H9 (cell line): ENCODE measurements at regions not wholly inside any gene's neighbourhood (a gene's known extent, or its start where the extent isn't known, plus 50 kb on each side); places are given as distances from the start of the nearest gene placed in this dataset.
A peak's percentile ranks its signal among the peaks of the same experiment; 100 is the strongest.

Source experiments
- DNase-seq: peaks from one replicate; pipeline ENCODE4 v3.0.0-alpha.2; 2017
- H2AFZ ChIP-seq: one replicate; pipeline ENCODE4 v1.6.1; 2013; ENCODE audit warnings: mild to moderate bottlenecking, low read length, control low read depth, moderate library complexity
- H2AK5ac ChIP-seq: 2 replicates; pipeline ENCODE4 v1.6.1; 2013; ENCODE audit warnings: low read length, control low read depth, mixed read lengths; ENCODE audit not compliant: insufficient read length
- H2BK120ac ChIP-seq: one replicate; pipeline ENCODE4 v1.6.1; 2013; ENCODE audit warnings: low read depth, mild to moderate bottlenecking, low read length, control low read depth, inconsistent platforms; ENCODE audit not compliant: poor library complexity, severe bottlenecking
- H2BK12ac ChIP-seq: 2 replicates; pipeline ENCODE4 v1.6.1; 2013; ENCODE audit warnings: low read length, control low read depth, mixed read lengths, low read depth; ENCODE audit not compliant: insufficient read length
- H2BK15ac ChIP-seq: 2 replicates; pipeline ENCODE4 v1.6.1; 2013; ENCODE audit warnings: low read depth, low read length, control low read depth
- H2BK20ac ChIP-seq: one replicate; pipeline ENCODE4 v1.6.1; 2013; ENCODE audit warnings: low read depth, mild to moderate bottlenecking, low read length, control low read depth, inconsistent platforms; ENCODE audit not compliant: poor library complexity, severe bottlenecking
- H2BK5ac ChIP-seq: 2 replicates; pipeline ENCODE4 v1.6.1; 2013; ENCODE audit warnings: low read length, control low read depth, mixed read lengths; ENCODE audit not compliant: insufficient read length
- H3K14ac ChIP-seq: 2 replicates; pipeline ENCODE4 v1.6.1; 2013; ENCODE audit warnings: low read length, control low read depth; ENCODE audit not compliant: insufficient read depth
- H3K18ac ChIP-seq: 2 replicates; pipeline ENCODE4 v1.6.1; 2013; ENCODE audit warnings: low read depth, mild to moderate bottlenecking, mixed read lengths, low read length, control low read depth; ENCODE audit not compliant: insufficient read length
- H3K23ac ChIP-seq: 2 replicates; pipeline ENCODE4 v1.6.1; 2013; ENCODE audit warnings: low read length, control low read depth, mixed read lengths, low read depth; ENCODE audit not compliant: insufficient read length
- H3K23me2 ChIP-seq: 2 replicates; pipeline ENCODE4 v1.6.1; 2013; ENCODE audit warnings: low read depth, mild to moderate bottlenecking, mixed read lengths, low read length, control low read depth; ENCODE audit not compliant: insufficient read length, poor library complexity, severe bottlenecking
- H3K27ac ChIP-seq: 2 replicates; pipeline ENCODE4 v1.5.1; 2013; ENCODE audit warnings: low read length, control low read depth, mixed read lengths, low read depth; ENCODE audit not compliant: insufficient read length
- H3K27me3 ChIP-seq: 2 replicates; pipeline ENCODE4 v1.6.1; 2013; ENCODE audit warnings: low read length, control low read depth, inconsistent platforms; ENCODE audit not compliant: insufficient read depth
- H3K4ac ChIP-seq: 2 replicates; pipeline ENCODE4 v1.6.1; 2013; ENCODE audit warnings: low read depth, mild to moderate bottlenecking, control low read depth, inconsistent platforms, low read length, moderate library complexity
- H3K4me1 ChIP-seq: 2 replicates; pipeline ENCODE4 v1.6.1; 2013; ENCODE audit warnings: low read length, control low read depth, inconsistent platforms; ENCODE audit not compliant: insufficient read depth
- H3K4me2 ChIP-seq: 2 replicates; pipeline ENCODE4 v1.6.1; 2013; ENCODE audit warnings: low read length, control low read depth, mixed read lengths; ENCODE audit not compliant: insufficient read length, insufficient read depth
- H3K56ac ChIP-seq: 2 replicates; pipeline ENCODE4 v1.6.1; 2013; ENCODE audit warnings: low read depth, mild to moderate bottlenecking, mixed read lengths, low read length, control low read depth; ENCODE audit not compliant: insufficient read length
- H3K79me1 ChIP-seq: 2 replicates; pipeline ENCODE4 v1.6.1; 2013; ENCODE audit warnings: low read depth, mild to moderate bottlenecking, moderate library complexity, low read length, control low read depth, inconsistent platforms; ENCODE audit not compliant: insufficient read depth, poor library complexity, severe bottlenecking
- H3K79me2 ChIP-seq: 2 replicates; pipeline ENCODE4 v1.6.1; 2013; ENCODE audit warnings: low read length, control low read depth, inconsistent platforms; ENCODE audit not compliant: insufficient read depth
- H3K9ac ChIP-seq: 2 replicates; pipeline ENCODE4 v1.6.1; 2013; ENCODE audit warnings: low read length, control low read depth, mixed read lengths; ENCODE audit not compliant: insufficient read length; ENCODE audit errors: extremely low read depth
- H3K9me3 ChIP-seq: one replicate; pipeline ENCODE4 v1.6.1; 2013; ENCODE audit warnings: low read depth, low read length, inconsistent platforms; ENCODE audit not compliant: control insufficient read depth
- H3T11ph ChIP-seq: one replicate; pipeline ENCODE4 v1.6.1; 2013; ENCODE audit warnings: mild to moderate bottlenecking, low read length, control low read depth, inconsistent platforms
- H4K20me1 ChIP-seq: one replicate; pipeline ENCODE4 v1.6.1; 2013; ENCODE audit not compliant: control insufficient read depth, insufficient read length, insufficient read depth
- H4K5ac ChIP-seq: 2 replicates; pipeline ENCODE4 v1.6.1; 2013; ENCODE audit warnings: low read depth, mild to moderate bottlenecking, mixed read lengths, low read length, control low read depth; ENCODE audit not compliant: insufficient read length
- H4K8ac ChIP-seq: replicated peaks from 2 replicates; pipeline ENCODE4 v1.6.1; 2013; ENCODE audit warnings: low read length, control low read depth, mixed read lengths, low read depth; ENCODE audit not compliant: insufficient read length
- H4K91ac ChIP-seq: 2 replicates; pipeline ENCODE4 v1.6.1; 2013; ENCODE audit warnings: low read depth, mild to moderate bottlenecking, moderate library complexity, mixed read lengths, low read length, control low read depth; ENCODE audit not compliant: insufficient read length
- H3K27ac Mint-ChIP-seq, 3 experiments: 2 replicates in 2 of 3; 3 replicates in 1 of 3; pipeline ENCODE4 v1.8.0; 2020 to 2021; ENCODE audit warnings: mixed read lengths in 3 of 3, mild to moderate bottlenecking in 1 of 3, moderate library complexity in 1 of 3
- H3K27me3 Mint-ChIP-seq: 2 replicates; pipeline ENCODE4 v1.8.0; 2021; ENCODE audit warnings: low read depth, mild to moderate bottlenecking, moderate library complexity, mixed read lengths
- H3K36me3 Mint-ChIP-seq, 3 experiments: 2 replicates in 2 of 3; 3 replicates in 1 of 3; pipeline ENCODE4 v1.8.0; 2020 to 2021; ENCODE audit warnings: low read depth in 3 of 3, mixed read lengths in 3 of 3; ENCODE audit not compliant: insufficient read depth in 1 of 3
- H3K4me1 Mint-ChIP-seq, 2 experiments: 2 replicates each; pipeline ENCODE4 v1.8.0; 2020; ENCODE audit warnings: mixed read lengths in 2 of 2
- H3K4me3 Mint-ChIP-seq, 2 experiments: 2 replicates in 1 of 2; 3 replicates in 1 of 2; pipeline ENCODE4 v1.8.0; 2020 to 2021; ENCODE audit warnings: mild to moderate bottlenecking in 2 of 2, mixed read lengths in 2 of 2, moderate library complexity in 1 of 2
- H3K9me3 Mint-ChIP-seq, 2 experiments: 2 replicates in 1 of 2; 3 replicates in 1 of 2; pipeline ENCODE4 v1.8.0; 2020; ENCODE audit warnings: mild to moderate bottlenecking in 2 of 2, mixed read lengths in 2 of 2, moderate library complexity in 1 of 2
- WGBS: extraction: QIAGEN DNeasy Blood & Tissue Kit; methylation state at CpG from one replicate; pipeline ENCODE4 v1.1.7; 2013; ENCODE audit warnings: missing lambda C conversion rate, low lambda C conversion rate, mixed read lengths; ENCODE audit not compliant: insufficient read length; ENCODE audit errors: extremely low coverage; 5-methylcytosine and 5-hydroxymethylcytosine counted together
- TF ChIP-seq, protein P1 (sequence below): fragments of 200-600 bp; sonication (generic); conservative IDR thresholded peaks from 3 replicates; pipeline ENCODE4 v1.8.0; 2021; ENCODE audit warnings: antibody characterized with exemption, mild to moderate bottlenecking

DNA sequence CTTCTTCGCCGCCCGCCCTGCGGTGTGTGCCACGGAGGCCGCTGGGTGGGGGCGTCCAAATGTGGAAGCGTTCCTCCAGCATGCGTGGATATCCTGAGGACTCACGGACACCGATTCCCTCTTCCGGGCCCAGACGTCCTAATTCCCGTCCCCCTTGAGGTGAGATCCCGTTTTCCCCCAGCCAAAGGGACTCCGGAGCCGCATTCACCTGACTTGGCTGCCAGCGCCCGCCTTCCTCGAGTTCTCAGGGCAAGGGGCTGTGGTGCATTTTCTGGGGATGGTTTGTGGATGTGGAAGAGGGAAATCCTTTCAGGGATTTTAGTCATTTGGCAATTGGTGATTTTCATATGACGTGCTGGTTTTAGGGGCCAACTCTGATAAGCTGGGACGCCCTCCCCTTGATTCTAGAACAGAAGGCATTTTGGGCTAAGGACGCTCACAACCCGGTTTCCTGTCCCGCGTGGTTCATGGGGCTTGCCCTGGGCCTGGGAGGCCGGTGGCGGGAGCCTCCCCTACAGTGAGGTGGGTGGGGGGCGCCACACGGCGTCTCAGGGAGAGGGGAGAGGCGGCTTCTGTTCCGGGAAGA lies 165.4 kb downstream of the ACTR3B start:
- peaks cover 6 to 11% of the 10 kb centered on the region in 2 experiments; a peak in 4 of 5 replicates for H3K9me3 Mint-ChIP-seq
- Histone ChIP-seq H3K23ac (no peak overlapping the region), H2BK20ac (no peak overlapping the region), H3K14ac (peak overlapping the region; percentile 88; the same call in 1 of the 2 replicates), H4K20me1 (no peaks in the 10 kb centered on the region), H4K8ac (no peak overlapping the region), H3K9ac (no peak overlapping the region), H4K91ac (no peak overlapping the region), H3T11ph (no peak overlapping the region), H3K4me1 (no peaks in the 10 kb centered on the region), H3K18ac (peak overlapping the region; percentile 51), H3K4me2 (peak overlapping the region; percentile 64), H2BK12ac (no peak overlapping the region), H3K27me3 (no peaks in the 10 kb centered on the region; the same call in 1 of the 2 replicates), H3K27ac (no peak overlapping the region), H3K79me2 (no peaks in the 10 kb centered on the region), H3K9me3 (no peaks in the 10 kb centered on the region), H3K79me1 (no peaks in the 10 kb centered on the region), H3K23me2 (peaks cover 12% of the 10 kb centered on the region), H4K5ac (no peak overlapping the region), H3K56ac (no peak overlapping the region), H2AK5ac (no peak overlapping the region), H2BK5ac (no peak overlapping the region), H2BK15ac (no peak overlapping the region), H3K4ac (no peak overlapping the region), H2BK120ac (no peak overlapping the region), H2AFZ (no peak overlapping the region)
- no CpG with 5 or more reads among the region's 33 CpGs for WGBS
- H3K27ac Mint-ChIP-seq: 0 out of 7 replicates have a peak overlapping the region, but pooled peaks of 1 of the 3 experiments have one; percentile 46
- H3K27me3 Mint-ChIP-seq: peaks cover 35% of the 10 kb centered on the region
- peak; percentile 54 for DNase-seq
- peak overlapping the region; percentile 76 to 84 for H3K4me3 Mint-ChIP-seq
- peaks cover 7% of the 10 kb centered on the region in 2 experiments; a peak in 3 of 4 replicates for H3K4me1 Mint-ChIP-seq
- TF ChIP-seq, protein P1, sequence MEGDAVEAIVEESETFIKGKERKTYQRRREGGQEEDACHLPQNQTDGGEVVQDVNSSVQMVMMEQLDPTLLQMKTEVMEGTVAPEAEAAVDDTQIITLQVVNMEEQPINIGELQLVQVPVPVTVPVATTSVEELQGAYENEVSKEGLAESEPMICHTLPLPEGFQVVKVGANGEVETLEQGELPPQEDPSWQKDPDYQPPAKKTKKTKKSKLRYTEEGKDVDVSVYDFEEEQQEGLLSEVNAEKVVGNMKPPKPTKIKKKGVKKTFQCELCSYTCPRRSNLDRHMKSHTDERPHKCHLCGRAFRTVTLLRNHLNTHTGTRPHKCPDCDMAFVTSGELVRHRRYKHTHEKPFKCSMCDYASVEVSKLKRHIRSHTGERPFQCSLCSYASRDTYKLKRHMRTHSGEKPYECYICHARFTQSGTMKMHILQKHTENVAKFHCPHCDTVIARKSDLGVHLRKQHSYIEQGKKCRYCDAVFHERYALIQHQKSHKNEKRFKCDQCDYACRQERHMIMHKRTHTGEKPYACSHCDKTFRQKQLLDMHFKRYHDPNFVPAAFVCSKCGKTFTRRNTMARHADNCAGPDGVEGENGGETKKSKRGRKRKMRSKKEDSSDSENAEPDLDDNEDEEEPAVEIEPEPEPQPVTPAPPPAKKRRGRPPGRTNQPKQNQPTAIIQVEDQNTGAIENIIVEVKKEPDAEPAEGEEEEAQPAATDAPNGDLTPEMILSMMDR: no peak
- H3K36me3 Mint-ChIP-seq: peaks cover 3 to 6% (median 5%) of the 10 kb centered on the region in 3 experiments; a peak in 4 of 7 replicates
